Lower leg skin (tissue), 3 donors: ENCODE measurements at regions not wholly inside any gene's neighbourhood (a gene's known extent, or its start where the extent isn't known, plus 50 kb on each side); places are given as distances from the start of the nearest gene placed in this dataset.

Experiments used
- CTCF ChIP-seq, 3 donors: fragments of 450-650 bp; IDR thresholded peaks; one replicate each; pipeline ENCODE4 v1.5.1; 2016; ENCODE audit warnings: antibody characterized with exemption in 3 of 3, mild to moderate bottlenecking in 3 of 3, moderate library complexity in 2 of 3
- POLR2A ChIP-seq, 2 donors: fragments of 450-650 bp; IDR thresholded peaks; one replicate each; pipeline ENCODE4 v1.6.1; 2016 to 2017; ENCODE audit warnings: antibody characterized with exemption in 2 of 2, mild to moderate bottlenecking in 1 of 2, moderate library complexity in 1 of 2

DNA sequence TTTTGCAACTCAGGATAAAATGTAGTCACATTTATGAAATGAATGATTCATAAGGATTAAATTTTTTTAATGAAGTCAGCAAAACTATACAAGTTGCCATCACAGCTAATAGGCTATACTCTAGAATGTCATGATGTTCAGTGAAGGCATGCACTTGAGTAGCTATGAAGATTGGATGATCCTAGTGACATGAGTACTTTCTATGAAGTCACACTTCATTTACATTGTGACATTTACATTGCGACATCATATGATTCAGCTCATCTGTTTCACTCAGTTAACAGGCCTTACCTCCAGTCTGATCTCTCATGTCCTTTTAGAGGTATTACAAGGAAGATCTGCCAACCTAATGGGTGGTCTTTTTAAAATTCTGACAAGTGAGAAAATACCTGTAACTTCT lies 82.7 kb upstream of the FGF13 start:
- TF ChIP-seq POLR2A (IDR thresholded peaks at IDR 0.05) (no peak), CTCF (IDR thresholded peaks at IDR 0.05) (no peak)
